Right cardiac atrium (tissue), 5 donors: ENCODE measurements at regions not wholly inside any gene's neighbourhood (a gene's known extent, or its start where the extent isn't known, plus 50 kb on each side); places are given as distances from the start of the nearest gene placed in this dataset.

Experiments
- ATAC-seq, 2 donors: fragments of 200-7000 bp; cut with Tn5 transposase; one replicate each; pipeline versions ENCODE4 v1.8.0 to v1.9.1; 2020; ENCODE audit warnings: moderate library complexity in 2 of 2, mild to moderate bottlenecking in 1 of 2
- DNase-seq, 3 donors: peaks; one replicate each; pipeline ENCODE4 v3.0.0-alpha.2; 2020
- H3K27ac ChIP-seq: one replicate; pipeline ENCODE4 v1.5.1; 2013; ENCODE audit warnings: mild to moderate bottlenecking, low read length, control low read depth, moderate library complexity
- H3K27me3 ChIP-seq: one replicate; pipeline ENCODE4 v1.6.1; 2013; ENCODE audit not compliant: control insufficient read depth, insufficient read depth
- H3K4me1 ChIP-seq: one replicate; pipeline ENCODE4 v1.6.1; 2013; ENCODE audit warnings: low read length; ENCODE audit not compliant: control insufficient read depth, insufficient read depth
- H3K4me3 ChIP-seq: one replicate; pipeline ENCODE4 v1.5.1; 2013; ENCODE audit warnings: low read length, control low read depth
- H3K9me3 ChIP-seq: one replicate; pipeline ENCODE4 v1.6.1; 2013; ENCODE audit warnings: low read length; ENCODE audit not compliant: control insufficient read depth
- WGBS: extraction: QIAGEN DNeasy Blood & Tissue Kit; methylation state at CpG from one replicate; pipeline ENCODE4 v1.1.7; 2013; 5-methylcytosine and 5-hydroxymethylcytosine counted together
- intact Hi-C, 4 donors: fragments of 100-400 bp; cut with DNase I; formaldehyde crosslinking; loops; one replicate each; pipeline versions ENCODE4 v1.11.0 to v1.14.0; 2022 to 2023
- donor health status: healthy with polysubstance abuse.
- donor health status: DM: no; HTN: yes; CAD: no.
- donor health status: DM: no; HTN: no; CAD: no.
- donor health status: DM: no; HTN: yes; CAD: no; lungs with severe emphysema.
- donor health status: DM: yes; HTN: yes; CAD: no.

DNA sequence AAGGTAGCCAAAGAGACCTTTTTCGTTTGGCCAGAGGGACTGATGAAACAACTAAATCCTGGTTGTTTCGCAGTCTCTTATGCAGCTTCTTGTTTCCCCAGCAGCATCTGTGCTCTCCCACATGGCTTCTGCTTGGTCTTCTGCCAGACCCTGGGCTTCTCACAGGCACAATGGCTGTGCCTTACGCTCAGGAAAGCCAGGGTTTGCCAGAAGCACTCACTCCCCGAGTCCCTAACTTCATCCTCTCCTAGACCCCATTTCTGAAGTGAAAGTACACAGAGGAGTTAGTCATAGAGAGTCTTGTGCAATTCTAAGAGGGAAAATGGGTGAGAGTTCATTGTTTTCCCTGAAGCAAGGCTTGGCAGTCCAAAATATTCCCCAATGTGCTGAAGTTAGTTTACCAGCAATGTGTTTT lies 121.7 kb downstream of the EVX1 start:
- Histone ChIP-seq H3K4me3 (no peak overlapping the region), H3K27ac (peak overlapping the region; percentile 89), H3K4me1 (peaks cover 3% of the 10 kb centered on the region), H3K9me3 (no peaks in the 10 kb centered on the region), H3K27me3 (no peaks in the 10 kb centered on the region)
- peak; percentile 82 to 88 (median 85) for DNase-seq
- 45% methylated on average over 4 of the region's 4 CpGs for WGBS
- intact Hi-C loops, result no loop called here
- peak; percentile 95 for ATAC-seq

GRCh38 chr7:27367179-27367932 lies 124.8 kb downstream of the EVX1 start:
- Histone ChIP-seq H3K27ac (no peak overlapping the region), H3K27me3 (no peaks in the 10 kb centered on the region), H3K4me3 (no peak overlapping the region), H3K4me1 (peaks cover 3% of the 10 kb centered on the region), H3K9me3 (no peaks in the 10 kb centered on the region)
- 89% methylated on average over 4 of the region's 4 CpGs for WGBS
- intact Hi-C loops, result no loop called here
- ATAC-seq, result no peak
- no peak for DNase-seq

GRCh38 chr7:27367933-27368549 lies 125.4 kb downstream of the EVX1 start:
- H3K4me1 ChIP-seq, result peaks cover 3% of the 10 kb centered on the region
- intact Hi-C loops, result no loop called here
- no peak overlapping the region for H3K27ac ChIP-seq
- H3K9me3 ChIP-seq, result no peaks in the 10 kb centered on the region
- WGBS, result 93% methylated on average over 4 of the region's 4 CpGs
- no peak overlapping the region for H3K4me3 ChIP-seq
- no peaks in the 10 kb centered on the region for H3K27me3 ChIP-seq
- ATAC-seq (no peak), DNase-seq (no peak)

GRCh38 chr7:27374958-27375841 lies 132.6 kb downstream of the EVX1 start:
- no peaks in the 10 kb centered on the region for H3K27me3 ChIP-seq
- DNase-seq (no peak), ATAC-seq (peak; percentile 51)
- H3K4me3 ChIP-seq, result no peak overlapping the region
- no peaks in the 10 kb centered on the region for H3K9me3 ChIP-seq
- intact Hi-C loops, result no loop called here
- no peaks in the 10 kb centered on the region for H3K4me1 ChIP-seq
- H3K27ac ChIP-seq, result no peak overlapping the region
- WGBS, result 54% methylated on average over 6 of the region's 6 CpGs

DNA sequence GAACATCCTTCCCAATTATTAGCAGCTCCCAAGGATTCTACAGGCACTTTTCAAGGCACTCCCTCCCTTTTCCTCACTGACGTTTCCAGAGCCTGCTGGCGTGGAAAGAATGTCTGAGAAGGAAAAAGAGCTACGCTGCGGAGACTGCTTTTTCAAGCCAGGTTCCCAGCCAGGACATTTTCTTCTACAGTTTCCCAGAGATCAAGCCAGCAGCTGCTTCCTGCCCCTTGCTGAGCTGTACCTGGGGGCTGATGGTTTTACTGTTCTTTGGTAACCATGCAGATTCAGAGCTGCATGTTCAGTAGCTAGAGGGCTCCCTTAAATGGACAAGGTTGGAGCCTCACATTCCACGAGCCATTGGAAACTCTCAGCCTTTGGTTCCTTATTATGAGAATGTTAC lies 133.4 kb downstream of the EVX1 start:
- Histone ChIP-seq H3K4me1 (no peaks in the 10 kb centered on the region), H3K4me3 (no peak overlapping the region), H3K27ac (no peak overlapping the region), H3K9me3 (no peaks in the 10 kb centered on the region), H3K27me3 (no peaks in the 10 kb centered on the region)
- 42% methylated on average over 5 of the region's 5 CpGs for WGBS
- intact Hi-C loops, result no loop called here
- ATAC-seq, result peak; percentile 47 to 48
- peak in 1 of 3 donors; percentile 40 for DNase-seq

DNA sequence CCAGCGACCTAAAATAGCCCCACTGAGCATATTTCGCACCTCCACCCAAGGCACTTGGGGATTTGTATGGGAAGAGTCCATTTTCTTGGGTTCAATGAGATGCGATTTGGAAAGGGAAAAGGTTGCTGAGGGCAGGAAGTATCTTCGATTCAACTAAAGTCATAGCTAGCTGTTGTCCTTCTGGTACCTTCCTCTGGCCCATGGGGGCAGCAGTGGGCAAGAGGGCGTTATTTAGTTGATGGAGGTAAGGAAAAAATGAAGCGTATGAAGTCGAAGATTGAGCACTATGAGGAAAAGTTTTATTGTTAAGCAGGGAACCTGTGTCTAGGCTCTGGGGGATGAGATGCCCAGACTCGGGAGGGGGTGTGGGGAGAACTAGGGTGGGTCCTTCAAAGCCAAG lies 135.4 kb downstream of the EVX1 start:
- no peaks in the 10 kb centered on the region for H3K9me3 ChIP-seq
- H3K27me3 ChIP-seq, result no peaks in the 10 kb centered on the region
- H3K4me3 ChIP-seq, result no peak overlapping the region
- ATAC-seq, result no peak
- no peak overlapping the region for H3K27ac ChIP-seq
- H3K4me1 ChIP-seq, result no peaks in the 10 kb centered on the region
- WGBS, result 82% methylated on average over 8 of the region's 8 CpGs
- intact Hi-C loops, result no loop called here
- DNase-seq, result no peak

DNA sequence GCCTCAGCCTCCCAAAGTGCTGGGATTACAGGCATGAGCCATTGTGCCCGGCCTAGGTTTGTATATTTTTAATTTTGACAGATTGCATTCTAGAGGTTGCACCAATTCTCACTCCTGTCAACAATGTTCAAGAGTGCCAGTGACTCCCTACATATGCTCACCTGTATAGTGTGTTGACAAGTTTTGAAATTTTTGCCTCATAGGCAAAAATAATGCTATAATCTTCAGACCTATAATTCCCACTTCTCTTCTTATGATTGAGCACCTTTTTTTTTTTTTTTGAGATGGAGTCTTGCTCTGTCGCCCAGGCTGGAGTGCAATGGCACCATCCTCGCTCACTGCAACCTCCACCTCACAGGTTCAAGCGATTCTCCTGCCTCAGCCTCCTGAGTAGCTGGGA lies 139.7 kb downstream of the EVX1 start:
- DNase-seq, result no peak
- WGBS, result 88% methylated on average over 4 of the region's 4 CpGs
- Histone ChIP-seq H3K27ac (no peak overlapping the region), H3K4me1 (no peaks in the 10 kb centered on the region), H3K4me3 (no peak overlapping the region), H3K9me3 (no peaks in the 10 kb centered on the region), H3K27me3 (no peaks in the 10 kb centered on the region)
- intact Hi-C loops, result no loop called here
- no peak for ATAC-seq

- DNase-seq (no peak), ATAC-seq (no peak)
- intact Hi-C loops, result no loop called here
- Histone ChIP-seq H3K9me3 (no peaks in the 10 kb centered on the region), H3K27ac (no peak overlapping the region), H3K4me3 (no peak overlapping the region), H3K4me1 (no peaks in the 10 kb centered on the region), H3K27me3 (no peaks in the 10 kb centered on the region)
- 85% methylated on average over 6 of the region's 6 CpGs for WGBS
Measured at GRCh38 chr7:27386581-27386980, 144.0 kb downstream of the EVX1 start.

- Histone ChIP-seq H3K4me3 (no peak overlapping the region), H3K9me3 (no peaks in the 10 kb centered on the region), H3K27ac (no peak overlapping the region), H3K4me1 (no peaks in the 10 kb centered on the region), H3K27me3 (no peaks in the 10 kb centered on the region)
- DNase-seq, result no peak
- ATAC-seq, result no peak
- intact Hi-C loops, result no loop called here
- WGBS, result 88% methylated on average over 4 of the region's 4 CpGs
Measured at GRCh38 chr7:27387864-27388263, 145.3 kb downstream of the EVX1 start.

- Histone ChIP-seq H3K4me3 (no peak overlapping the region), H3K27ac (no peak overlapping the region), H3K9me3 (no peaks in the 10 kb centered on the region), H3K4me1 (no peaks in the 10 kb centered on the region), H3K27me3 (no peaks in the 10 kb centered on the region)
- WGBS, result 84% methylated on average over 7 of the region's 7 CpGs
- DNase-seq (no peak), ATAC-seq (no peak)
- intact Hi-C loops, result no loop called here
Measured at GRCh38 chr7:27388561-27388960, 146.0 kb downstream of the EVX1 start.

DNA sequence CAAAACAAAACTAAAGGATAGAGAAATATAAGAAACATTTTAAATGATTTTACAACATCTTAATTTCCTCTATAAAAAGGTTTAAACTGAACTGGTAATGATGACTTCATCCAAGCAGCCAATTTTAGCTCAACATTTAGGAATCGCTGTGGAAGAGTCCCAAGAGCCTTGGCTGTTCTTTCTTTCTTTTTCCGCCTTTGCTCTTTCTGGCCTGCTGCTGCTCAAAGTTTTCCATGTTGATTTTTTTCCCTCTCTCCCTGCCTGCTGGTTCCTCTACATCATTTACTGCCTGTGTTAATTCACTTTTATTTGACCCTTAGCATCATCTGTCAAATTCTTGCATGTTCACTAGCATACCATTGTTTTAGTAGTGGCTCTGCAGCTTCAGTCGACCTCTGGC lies 146.9 kb downstream of the EVX1 start:
- Histone ChIP-seq H3K4me3 (no peak overlapping the region), H3K27me3 (no peaks in the 10 kb centered on the region), H3K27ac (no peak overlapping the region), H3K4me1 (no peaks in the 10 kb centered on the region), H3K9me3 (no peaks in the 10 kb centered on the region)
- ATAC-seq (peak in 1 of 2 donors; percentile 50), DNase-seq (no peak)
- intact Hi-C loops, result no loop called here
- WGBS, result 46% methylated on average over 3 of the region's 3 CpGs
